ENCODE measurements at regions not wholly inside any gene's neighbourhood (a gene's known extent, or its start where the extent isn't known, plus 50 kb on each side); places are given as distances from the start of the nearest gene placed in this dataset.

DNA sequence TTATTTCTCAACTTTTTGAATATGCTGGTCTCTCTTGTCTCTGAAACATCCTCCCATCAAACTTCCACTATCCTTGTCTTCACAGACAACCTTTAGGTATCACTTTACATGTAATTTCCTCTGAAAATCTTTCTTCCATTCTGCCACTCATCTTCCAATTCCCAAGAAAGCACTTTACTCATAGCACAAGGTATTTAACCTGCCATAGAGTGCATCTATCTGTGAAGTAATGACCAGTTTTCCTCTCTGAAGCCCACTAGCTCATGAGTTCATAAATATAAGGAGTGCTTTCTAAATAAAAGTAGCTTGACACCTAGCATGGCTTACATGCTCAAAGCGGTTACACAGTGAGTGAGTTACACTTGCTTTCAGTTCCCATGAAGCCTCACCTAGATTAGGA is 160.7 kb upstream of the CMC1 start:
- H3K27ac ChIP-seq (ENCODE audit: low read depth, low read length): no peak overlapping the region
- no peaks in the 10 kb centered on the region for H4K20me1 ChIP-seq (ENCODE audit: insufficient read depth)
- RAD21 ChIA-PET (ENCODE audit: low non-redundant PET in 1 of 2, low total read pairs in 2 of 2, uncharacterized antibody in 2 of 2, unreplicated experiment in 2 of 2): no interaction called here
- CTCF ChIA-PET: no interaction called here
- H3K4me1 ChIP-seq (ENCODE audit: control insufficient read depth in 1 of 2, insufficient read depth in 2 of 2, low read length in 2 of 2): peaks cover 0 to 5% of the 10 kb centered on the region in 2 experiments; a peak in 1 of 4 replicates
- no peak overlapping the region for H2AFZ ChIP-seq (ENCODE audit: low read depth, low read length, poor library complexity, severe bottlenecking)
- POLR2A ChIA-PET: no interaction called here
- DNase-seq (ENCODE audit: low read depth, low spot score): no peak
- BruUV-seq (replicated peaks): no TSS peak
- intact Hi-C loops (cut with micrococcal nuclease): no loop called here
- no peak overlapping the region for H3K4me2 ChIP-seq (ENCODE audit: low read length)
- no peak overlapping the region for H3K9ac ChIP-seq (ENCODE audit: low read length)
- no peaks in the 10 kb centered on the region for H3K27me3 ChIP-seq (ENCODE audit: insufficient read depth, low read length)
- no peaks in the 10 kb centered on the region for H3K36me3 ChIP-seq (ENCODE audit: control insufficient read depth in 1 of 2, insufficient read depth in 2 of 2, low read length in 2 of 2)
- H3K4me3 ChIP-seq (replicated peaks in 1 of 2; ENCODE audit: low read depth in 1 of 2, low read length in 2 of 2): no peak overlapping the region
- TF ChIP-seq FOSL1 (IDR thresholded peaks at IDR 0.05; ENCODE audit: low read depth) (no peak), RAD21 (IDR thresholded peaks at IDR 0.05; ENCODE audit: low read depth) (no peak), YY1 (IDR thresholded peaks at IDR 0.05; ENCODE audit: extremely low read depth, insufficient replicate concordance, low read depth, low read length) (no peak), EGR1 (IDR thresholded peaks at IDR 0.05; ENCODE audit: low read depth) (no peak), SIN3A (IDR thresholded peaks at IDR 0.05; ENCODE audit: low read depth) (no peak), SP1 (IDR thresholded peaks at IDR 0.05; ENCODE audit: low read depth) (no peak)
- TF ChIP-seq, protein P1, sequence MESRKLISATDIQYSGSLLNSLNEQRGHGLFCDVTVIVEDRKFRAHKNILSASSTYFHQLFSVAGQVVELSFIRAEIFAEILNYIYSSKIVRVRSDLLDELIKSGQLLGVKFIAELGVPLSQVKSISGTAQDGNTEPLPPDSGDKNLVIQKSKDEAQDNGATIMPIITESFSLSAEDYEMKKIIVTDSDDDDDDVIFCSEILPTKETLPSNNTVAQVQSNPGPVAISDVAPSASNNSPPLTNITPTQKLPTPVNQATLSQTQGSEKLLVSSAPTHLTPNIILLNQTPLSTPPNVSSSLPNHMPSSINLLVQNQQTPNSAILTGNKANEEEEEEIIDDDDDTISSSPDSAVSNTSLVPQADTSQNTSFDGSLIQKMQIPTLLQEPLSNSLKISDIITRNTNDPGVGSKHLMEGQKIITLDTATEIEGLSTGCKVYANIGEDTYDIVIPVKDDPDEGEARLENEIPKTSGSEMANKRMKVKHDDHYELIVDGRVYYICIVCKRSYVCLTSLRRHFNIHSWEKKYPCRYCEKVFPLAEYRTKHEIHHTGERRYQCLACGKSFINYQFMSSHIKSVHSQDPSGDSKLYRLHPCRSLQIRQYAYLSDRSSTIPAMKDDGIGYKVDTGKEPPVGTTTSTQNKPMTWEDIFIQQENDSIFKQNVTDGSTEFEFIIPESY (IDR thresholded peaks at IDR 0.05; ENCODE audit: extremely low read depth, insufficient replicate concordance, low read length): no peak
- TF ChIP-seq, protein P2, sequence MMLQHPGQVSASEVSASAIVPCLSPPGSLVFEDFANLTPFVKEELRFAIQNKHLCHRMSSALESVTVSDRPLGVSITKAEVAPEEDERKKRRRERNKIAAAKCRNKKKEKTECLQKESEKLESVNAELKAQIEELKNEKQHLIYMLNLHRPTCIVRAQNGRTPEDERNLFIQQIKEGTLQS (IDR thresholded peaks at IDR 0.05): no peak
- no peaks in the 10 kb centered on the region for H3K9me2 ChIP-seq (ENCODE audit: insufficient read depth)
- H3K9me3 ChIP-seq (ENCODE audit: control insufficient read depth in 1 of 2, insufficient read depth in 1 of 2, low read depth in 1 of 2, low read length in 2 of 2): no peaks in the 10 kb centered on the region
- no peak for ATAC-seq
- no peaks in the 10 kb centered on the region for H3K79me2 ChIP-seq (ENCODE audit: insufficient read depth, low read length)

DNA sequence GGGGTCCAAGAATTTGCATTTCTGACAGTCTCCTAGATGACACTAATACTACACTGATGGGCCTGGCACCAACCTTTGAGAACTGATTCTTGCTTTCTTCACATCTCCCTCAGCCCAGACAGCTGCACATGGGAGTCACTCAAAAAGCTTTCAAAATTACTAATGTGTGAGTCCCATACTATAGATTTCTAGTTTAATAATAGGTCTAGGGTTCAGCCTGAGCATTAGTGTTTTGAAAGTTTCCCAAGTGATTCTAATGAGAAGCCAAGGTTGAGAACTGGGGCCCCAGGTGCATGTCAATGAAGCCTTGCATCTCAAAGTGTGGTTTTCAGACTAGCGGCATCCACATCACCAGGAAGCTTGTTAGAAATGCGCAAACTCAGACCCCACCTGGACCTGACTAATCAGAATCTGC is 159.9 kb upstream of the CMC1 start:
- no peak for ATAC-seq

More for the DNA sequence above, 159.9 kb upstream of the CMC1 start:
- no peak for TF ChIP-seq RAD21 (IDR thresholded peaks at IDR 0.05; ENCODE audit: low read depth)
- TF ChIP-seq ZFX (IDR thresholded peaks at IDR 0.05): no peak
- TF ChIP-seq, protein P3, sequence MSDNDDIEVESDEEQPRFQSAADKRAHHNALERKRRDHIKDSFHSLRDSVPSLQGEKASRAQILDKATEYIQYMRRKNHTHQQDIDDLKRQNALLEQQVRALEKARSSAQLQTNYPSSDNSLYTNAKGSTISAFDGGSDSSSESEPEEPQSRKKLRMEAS (IDR thresholded peaks at IDR 0.05): no peak
- TF ChIP-seq SIN3A (IDR thresholded peaks at IDR 0.05; ENCODE audit: low read depth): no peak
- TF ChIP-seq JUND (IDR thresholded peaks at IDR 0.05): no peak
- no peak for TF ChIP-seq CEBPB (IDR thresholded peaks at IDR 0.05; ENCODE audit: low read depth)
- no peak for TF ChIP-seq YY1 (IDR thresholded peaks at IDR 0.05; ENCODE audit: extremely low read depth, insufficient replicate concordance, low read depth, low read length)
- TF ChIP-seq TCF7L2 (IDR thresholded peaks at IDR 0.05; ENCODE audit: borderline replicate concordance, extremely low read depth, insufficient read depth, insufficient read length): no peak
- TF ChIP-seq, protein P4, sequence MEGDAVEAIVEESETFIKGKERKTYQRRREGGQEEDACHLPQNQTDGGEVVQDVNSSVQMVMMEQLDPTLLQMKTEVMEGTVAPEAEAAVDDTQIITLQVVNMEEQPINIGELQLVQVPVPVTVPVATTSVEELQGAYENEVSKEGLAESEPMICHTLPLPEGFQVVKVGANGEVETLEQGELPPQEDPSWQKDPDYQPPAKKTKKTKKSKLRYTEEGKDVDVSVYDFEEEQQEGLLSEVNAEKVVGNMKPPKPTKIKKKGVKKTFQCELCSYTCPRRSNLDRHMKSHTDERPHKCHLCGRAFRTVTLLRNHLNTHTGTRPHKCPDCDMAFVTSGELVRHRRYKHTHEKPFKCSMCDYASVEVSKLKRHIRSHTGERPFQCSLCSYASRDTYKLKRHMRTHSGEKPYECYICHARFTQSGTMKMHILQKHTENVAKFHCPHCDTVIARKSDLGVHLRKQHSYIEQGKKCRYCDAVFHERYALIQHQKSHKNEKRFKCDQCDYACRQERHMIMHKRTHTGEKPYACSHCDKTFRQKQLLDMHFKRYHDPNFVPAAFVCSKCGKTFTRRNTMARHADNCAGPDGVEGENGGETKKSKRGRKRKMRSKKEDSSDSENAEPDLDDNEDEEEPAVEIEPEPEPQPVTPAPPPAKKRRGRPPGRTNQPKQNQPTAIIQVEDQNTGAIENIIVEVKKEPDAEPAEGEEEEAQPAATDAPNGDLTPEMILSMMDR (IDR thresholded peaks at IDR 0.05 in 2 of 3, conservative IDR thresholded peaks at IDR 0.05 in 1 of 3; ENCODE audit: borderline replicate concordance in 1 of 3, insufficient read depth in 1 of 3, low read depth in 2 of 3, low read length in 2 of 3): no peak
- no peak for TF ChIP-seq FOSL1 (IDR thresholded peaks at IDR 0.05; ENCODE audit: low read depth)
- no peak for TF ChIP-seq SP1 (IDR thresholded peaks at IDR 0.05; ENCODE audit: low read depth)
- intact Hi-C loops (cut with micrococcal nuclease): no loop called here
- Histone ChIP-seq H4K20me1 (ENCODE audit: insufficient read depth) (no peaks in the 10 kb centered on the region), H3K4me1 (ENCODE audit: control insufficient read depth in 1 of 2, insufficient read depth in 2 of 2, low read length in 2 of 2) (peaks cover 0 to 5% of the 10 kb centered on the region in 2 experiments; a peak in 1 of 4 replicates), H3K4me2 (ENCODE audit: low read length) (no peak overlapping the region), H3K27me3 (ENCODE audit: insufficient read depth, low read length) (no peaks in the 10 kb centered on the region), H3K27ac (ENCODE audit: low read depth, low read length) (no peak overlapping the region), H3K4me3 (replicated peaks in 1 of 2; ENCODE audit: low read depth in 1 of 2, low read length in 2 of 2) (no peak overlapping the region), H3K36me3 (ENCODE audit: control insufficient read depth in 1 of 2, insufficient read depth in 2 of 2, low read length in 2 of 2) (no peaks in the 10 kb centered on the region), H3K9ac (ENCODE audit: low read length) (no peak overlapping the region), H3K9me2 (ENCODE audit: insufficient read depth) (no peaks in the 10 kb centered on the region), H3K79me2 (ENCODE audit: insufficient read depth, low read length) (no peaks in the 10 kb centered on the region), H3K9me3 (ENCODE audit: control insufficient read depth in 1 of 2, insufficient read depth in 1 of 2, low read depth in 1 of 2, low read length in 2 of 2) (no peaks in the 10 kb centered on the region), H2AFZ (ENCODE audit: low read depth, low read length, poor library complexity, severe bottlenecking) (no peak overlapping the region)
- ChIA-PET CTCF (no interaction called here), POLR2A (no interaction called here), RAD21 (ENCODE audit: low non-redundant PET in 1 of 2, low total read pairs in 2 of 2, uncharacterized antibody in 2 of 2, unreplicated experiment in 2 of 2) (no interaction called here)
- no peak for DNase-seq (ENCODE audit: low read depth, low spot score)
- no TSS peak for BruUV-seq (replicated peaks)
